Astrocyte (in vitro differentiated cells and primary cell): ENCODE measurements at regions not wholly inside any gene's neighbourhood (a gene's known extent, or its start where the extent isn't known, plus 50 kb on each side); places are given as distances from the start of the nearest gene placed in this dataset.

Source experiments
- CTCF ChIP-seq: IDR thresholded peaks from 2 replicates; pipeline ENCODE4 v1.5.1; 2011; ENCODE audit warnings: low read depth, mild to moderate bottlenecking, inconsistent platforms, low read length, moderate library complexity; ENCODE audit not compliant: insufficient read depth
- EZH2 ChIP-seq: IDR thresholded peaks from 2 replicates; pipeline ENCODE4 v1.6.1; 2012; ENCODE audit warnings: mild to moderate bottlenecking, low read length, inconsistent platforms; ENCODE audit not compliant: insufficient read depth

GRCh38 chr4:58587856-58588255 lies 1477.7 kb upstream of the IGFBP7 start:
- TF ChIP-seq CTCF, result no peak
- no peak for TF ChIP-seq EZH2
